Ovary (tissue), 7 donors: ENCODE measurements at regions not wholly inside any gene's neighbourhood (a gene's known extent, or its start where the extent isn't known, plus 50 kb on each side); places are given as distances from the start of the nearest gene placed in this dataset.

Experiments
- DNase-seq, 5 donors: peaks; one replicate each; pipeline ENCODE4 v3.0.0-alpha.2; 2019 to 2020
- H3K27ac ChIP-seq, 2 donors: fragments of 200-600 bp; one replicate each; pipeline versions ENCODE4 v1.5.1 to v1.8.0; 2019 to 2022
- H3K27me3 ChIP-seq: fragments of 200-600 bp; one replicate; pipeline ENCODE4 v1.8.0; 2022
- H3K36me3 ChIP-seq: fragments of 200-600 bp; sonication (generic); one replicate; pipeline ENCODE4 v1.5.1; 2019
- H3K4me1 ChIP-seq: one replicate; pipeline ENCODE4 v1.8.1; 2013; ENCODE audit warnings: mild to moderate bottlenecking, moderate library complexity; ENCODE audit not compliant: insufficient read depth
- H3K4me3 ChIP-seq: fragments of 200-600 bp; sonication (generic); one replicate; pipeline ENCODE4 v1.5.1; 2017
- H3K9me3 ChIP-seq, 2 donors: fragments of 200-600 bp in 1 of 2; sonication (generic) in 1 of 2; one replicate each; pipeline versions ENCODE4 v1.5.1 to v1.8.1; 2013 to 2019; ENCODE audit warnings: mild to moderate bottlenecking in 1 of 2, moderate library complexity in 1 of 2
- EP300 ChIP-seq: sonication (generic); formaldehyde crosslinking; IDR thresholded peaks from one replicate; pipeline ENCODE4 v1.6.1; 2017; ENCODE audit warnings: antibody characterized with exemption
- POLR2A ChIP-seq: fragments of 450-650 bp; IDR thresholded peaks from one replicate; pipeline ENCODE4 v1.6.1; 2017; ENCODE audit warnings: antibody characterized with exemption, mild to moderate bottlenecking, moderate library complexity
- WGBS, 3 donors: extraction: QIAGEN DNeasy Blood & Tissue Kit in 1 of 3; methylation state at CpG; one replicate each; pipeline versions ENCODE4 v1.1.5 to v1.1.7; 2013 to 2017; 5-methylcytosine and 5-hydroxymethylcytosine counted together
- intact Hi-C, 4 donors: fragments of 100-400 bp; cut with DNase I; formaldehyde crosslinking; loops; one replicate each; pipeline versions ENCODE4 v1.11.0 to v1.15.1; 2022 to 2023
- TF ChIP-seq, protein P1 (sequence below), 3 donors: fragments of 450-650 bp in 2 of 3; fragments of 200-600 bp in 1 of 3; IDR thresholded peaks; one replicate each; pipeline versions ENCODE4 v1.5.1 to v1.8.0; 2016 to 2022; ENCODE audit warnings: antibody characterized with exemption in 3 of 3, mild to moderate bottlenecking in 1 of 3
- donor health status: DM: no; HTN: no; CAD: no; lungs with moderate emphysema.
- donor health status: DM: no; HTN: no; CAD: no.
- donor health status: Bipolar disorder and iron deficiency.
- donor health status: DM: no; HTN: no; CAD: no.
- donor health status: DM: yes; HTN: yes; CAD: no.

DNA sequence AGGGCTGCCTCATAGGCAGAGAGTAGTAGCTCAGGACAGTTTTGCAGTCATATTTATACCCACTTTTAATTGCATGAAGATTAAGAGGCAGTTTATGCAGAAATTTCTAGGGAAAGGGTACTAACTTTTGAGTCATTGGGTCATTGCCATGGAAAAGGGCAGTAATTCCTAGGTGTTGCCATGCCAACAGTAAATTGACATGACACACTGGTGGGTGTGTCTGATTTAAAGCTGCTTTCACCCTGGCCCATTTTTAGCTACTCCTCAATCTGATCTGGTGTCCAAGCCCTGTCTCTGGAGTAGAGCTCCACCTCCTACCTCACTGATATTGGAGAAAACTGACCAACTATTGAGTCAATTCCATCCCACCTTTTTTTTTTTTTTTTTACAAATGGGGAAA lies 161.5 kb upstream of the ZKSCAN2 start:
- H3K4me3 ChIP-seq, result no peak overlapping the region
- intact Hi-C loops, result no loop called here
- no peaks in the 10 kb centered on the region for H3K27me3 ChIP-seq
- H3K27ac ChIP-seq, result no peak overlapping the region
- no peaks in the 10 kb centered on the region for H3K36me3 ChIP-seq
- no peaks in the 10 kb centered on the region for H3K4me1 ChIP-seq
- TF ChIP-seq POLR2A (no peak), EP300 (no peak)
- TF ChIP-seq, protein P1, sequence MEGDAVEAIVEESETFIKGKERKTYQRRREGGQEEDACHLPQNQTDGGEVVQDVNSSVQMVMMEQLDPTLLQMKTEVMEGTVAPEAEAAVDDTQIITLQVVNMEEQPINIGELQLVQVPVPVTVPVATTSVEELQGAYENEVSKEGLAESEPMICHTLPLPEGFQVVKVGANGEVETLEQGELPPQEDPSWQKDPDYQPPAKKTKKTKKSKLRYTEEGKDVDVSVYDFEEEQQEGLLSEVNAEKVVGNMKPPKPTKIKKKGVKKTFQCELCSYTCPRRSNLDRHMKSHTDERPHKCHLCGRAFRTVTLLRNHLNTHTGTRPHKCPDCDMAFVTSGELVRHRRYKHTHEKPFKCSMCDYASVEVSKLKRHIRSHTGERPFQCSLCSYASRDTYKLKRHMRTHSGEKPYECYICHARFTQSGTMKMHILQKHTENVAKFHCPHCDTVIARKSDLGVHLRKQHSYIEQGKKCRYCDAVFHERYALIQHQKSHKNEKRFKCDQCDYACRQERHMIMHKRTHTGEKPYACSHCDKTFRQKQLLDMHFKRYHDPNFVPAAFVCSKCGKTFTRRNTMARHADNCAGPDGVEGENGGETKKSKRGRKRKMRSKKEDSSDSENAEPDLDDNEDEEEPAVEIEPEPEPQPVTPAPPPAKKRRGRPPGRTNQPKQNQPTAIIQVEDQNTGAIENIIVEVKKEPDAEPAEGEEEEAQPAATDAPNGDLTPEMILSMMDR (IDR thresholded peaks at IDR 0.05), result no peak
- DNase-seq, result no peak
- H3K9me3 ChIP-seq, result no peaks in the 10 kb centered on the region

DNA sequence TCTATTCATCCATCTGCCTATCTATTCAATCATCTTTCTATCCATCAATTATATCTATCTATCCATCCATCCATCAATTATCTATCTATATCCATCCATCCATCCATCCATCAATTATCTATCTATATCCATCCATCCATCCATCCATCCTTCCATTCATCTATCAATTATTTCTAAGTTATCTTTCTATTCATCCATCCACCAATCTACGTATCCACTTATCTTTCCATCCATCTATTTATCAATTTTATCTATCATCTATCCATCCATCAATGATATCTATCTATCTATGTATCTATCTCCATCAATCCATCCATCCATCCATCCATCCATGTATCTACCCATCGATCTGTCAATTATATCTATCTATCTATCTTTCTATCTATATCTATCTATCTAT lies 158.4 kb upstream of the ZKSCAN2 start:
- intact Hi-C loops, result no loop called here

DNA sequence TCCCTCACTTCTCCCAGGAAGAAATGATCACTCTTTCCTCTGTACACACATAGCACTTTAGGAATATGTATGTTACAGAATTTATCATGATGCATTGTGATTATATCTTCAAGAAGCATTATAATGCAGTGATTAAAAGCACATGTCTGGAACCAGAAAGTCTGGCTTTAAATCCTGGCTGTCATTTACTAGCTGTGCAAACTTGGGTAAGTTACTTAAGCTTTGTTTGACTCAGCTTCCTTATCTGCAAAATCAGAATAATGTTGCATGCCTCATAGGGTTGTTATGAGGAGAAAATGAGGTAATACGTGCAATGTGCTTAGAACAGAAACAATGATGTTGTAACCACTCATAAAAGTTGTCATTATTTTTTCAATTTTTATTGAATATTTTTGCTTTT lies 156.3 kb upstream of the ZKSCAN2 start:
- no peaks in the 10 kb centered on the region for H3K36me3 ChIP-seq
- no peaks in the 10 kb centered on the region for H3K9me3 ChIP-seq
- intact Hi-C loops, result no loop called here
- 74 to 83% (median 78%) methylated on average over 1 of the region's 1 CpG for WGBS, 3 donors
- TF ChIP-seq EP300 (no peak), POLR2A (no peak)
- TF ChIP-seq, protein P1 (IDR thresholded peaks at IDR 0.05), result no peak
- H3K4me3 ChIP-seq, result no peak overlapping the region
- no peak overlapping the region for H3K27ac ChIP-seq
- no peaks in the 10 kb centered on the region for H3K4me1 ChIP-seq
- H3K27me3 ChIP-seq, result no peaks in the 10 kb centered on the region
- no peak for DNase-seq

More for the DNA sequence above, 158.4 kb upstream of the ZKSCAN2 start:
- TF ChIP-seq EP300, result no peak
- no peak for TF ChIP-seq POLR2A
- TF ChIP-seq, protein P1 (IDR thresholded peaks at IDR 0.05), result no peak
- Histone ChIP-seq H3K36me3 (no peaks in the 10 kb centered on the region), H3K4me3 (no peak overlapping the region), H3K27me3 (no peaks in the 10 kb centered on the region), H3K27ac (no peak overlapping the region), H3K4me1 (no peaks in the 10 kb centered on the region), H3K9me3 (no peaks in the 10 kb centered on the region)
- no peak for DNase-seq
- WGBS, 3 donors, result 86 to 88% (median 88%) methylated on average over 2 of the region's 2 CpGs

DNA sequence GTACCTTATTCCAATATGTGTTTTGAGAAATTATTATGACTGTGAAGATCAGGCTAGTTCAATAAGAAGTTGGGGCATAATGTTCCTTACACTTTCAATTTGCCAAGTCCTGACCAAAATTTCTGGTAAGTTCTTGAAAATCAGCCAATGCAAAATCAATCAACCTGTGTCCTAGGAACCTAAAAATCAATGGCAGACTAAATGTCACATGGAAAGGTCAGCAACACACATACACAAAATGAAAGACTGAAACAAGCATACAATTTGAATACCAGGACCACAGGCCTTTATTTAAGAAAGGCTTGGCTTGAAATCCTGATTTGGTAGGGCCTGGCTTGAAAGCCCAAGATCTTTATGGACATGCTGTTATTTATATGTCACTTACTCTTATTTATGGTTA lies 155.5 kb upstream of the ZKSCAN2 start:
- intact Hi-C loops, result no loop called here
- H3K27me3 ChIP-seq, result no peaks in the 10 kb centered on the region
- no peak overlapping the region for H3K4me3 ChIP-seq
- DNase-seq, result no peak
- no peaks in the 10 kb centered on the region for H3K4me1 ChIP-seq
- TF ChIP-seq POLR2A, result no peak
- TF ChIP-seq, protein P1 (IDR thresholded peaks at IDR 0.05), result no peak
- TF ChIP-seq EP300, result no peak
- H3K36me3 ChIP-seq, result no peaks in the 10 kb centered on the region
- H3K9me3 ChIP-seq, result no peaks in the 10 kb centered on the region
- H3K27ac ChIP-seq, result no peak overlapping the region
